Upper lobe of right lung (tissue), 1 donor: ENCODE measurements at regions not wholly inside any gene's neighbourhood (a gene's known extent, or its start where the extent isn't known, plus 50 kb on each side); places are given as distances from the start of the nearest gene placed in this dataset.

Experiments used
- ATAC-seq: fragments of 200-7000 bp; cut with Tn5 transposase; one replicate; pipeline ENCODE4 v1.9.1; 2020; ENCODE audit warnings: mild to moderate bottlenecking, moderate library complexity
- DNase-seq: peaks from one replicate; pipeline ENCODE4 v3.0.0-alpha.2; 2020
- H3K27ac ChIP-seq: fragments of 200-600 bp; one replicate; pipeline ENCODE4 v1.8.0; 2022
- H3K27me3 ChIP-seq: fragments of 200-600 bp; one replicate; pipeline ENCODE4 v1.8.0; 2022; ENCODE audit warnings: mild to moderate bottlenecking
- H3K36me3 ChIP-seq: fragments of 200-600 bp; one replicate; pipeline ENCODE4 v1.8.0; 2022
- H3K4me1 ChIP-seq: fragments of 200-600 bp; one replicate; pipeline ENCODE4 v1.8.0; 2022
- H3K4me3 ChIP-seq: fragments of 200-600 bp; one replicate; pipeline ENCODE4 v1.8.0; 2022; ENCODE audit warnings: mild to moderate bottlenecking
- H3K9me3 ChIP-seq: fragments of 200-600 bp; one replicate; pipeline ENCODE4 v1.8.0; 2022
- CTCF ChIP-seq: fragments of 200-600 bp; IDR thresholded peaks from one replicate; pipeline ENCODE4 v1.8.0; 2022; ENCODE audit warnings: antibody characterized with exemption
- intact Hi-C: fragments of 100-400 bp; cut with DNase I; formaldehyde crosslinking; loops from one replicate; pipeline ENCODE4 v1.11.0; 2022
- donor health status: DM: no; HTN: yes; CAD: no; lungs with severe emphysema.

DNA sequence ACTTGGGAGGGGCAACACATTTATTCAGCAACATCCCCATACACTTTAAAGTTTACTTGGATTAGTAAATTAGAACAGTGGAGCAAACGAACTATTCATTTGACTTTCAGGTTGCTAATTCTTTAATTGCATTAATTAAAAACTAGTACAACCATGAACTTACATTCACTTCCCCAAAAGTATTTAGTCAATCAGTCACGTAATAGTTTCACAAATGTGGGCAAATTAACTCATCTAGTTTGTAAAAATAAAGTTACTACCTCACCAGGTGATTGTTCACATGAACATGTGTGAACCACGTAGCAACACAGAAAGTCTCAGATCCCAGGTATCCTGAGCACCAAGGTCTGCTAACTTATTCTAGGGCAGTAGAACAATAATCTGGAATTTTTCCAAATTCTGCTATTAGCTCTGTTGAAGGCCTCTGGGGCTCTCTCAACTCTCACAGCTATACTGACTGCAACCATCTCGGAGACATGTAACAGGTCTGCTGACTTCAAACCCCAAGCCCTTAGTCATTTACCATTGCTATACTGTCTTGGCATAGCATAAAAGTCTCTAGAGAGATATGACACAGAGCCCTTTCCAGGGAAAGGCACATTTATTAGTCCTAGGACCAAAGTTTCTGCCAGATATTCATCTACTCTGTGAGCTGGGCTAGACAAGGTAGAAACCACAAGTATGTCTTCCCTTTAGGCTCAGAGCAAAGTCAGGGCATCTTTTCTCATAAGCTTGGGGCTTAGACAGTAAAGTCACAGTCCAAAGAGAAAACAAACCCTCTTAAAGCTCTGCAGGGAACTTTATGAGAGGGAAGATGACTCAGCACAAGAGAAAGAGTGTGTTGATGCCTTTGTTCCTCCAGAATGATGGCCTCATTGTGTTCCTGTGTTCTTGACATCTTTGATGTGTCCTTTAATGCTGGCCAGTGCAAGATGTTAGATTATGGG, 50.9 kb upstream of the CCDC28A start:
- ATAC-seq (no peak), DNase-seq (no peak)
- H3K27ac ChIP-seq = no peak overlapping the region
- H3K9me3 ChIP-seq = no peaks in the 10 kb centered on the region
- no peak for TF ChIP-seq CTCF
- no peak overlapping the region for H3K4me3 ChIP-seq
- intact Hi-C loops = no loop called here
- H3K4me1 ChIP-seq = peaks cover 21% of the 10 kb centered on the region
- H3K27me3 ChIP-seq = no peaks in the 10 kb centered on the region
- H3K36me3 ChIP-seq = no peaks in the 10 kb centered on the region
